KOPT-K1 (cell line): ENCODE measurements at regions not wholly inside any gene's neighbourhood (a gene's known extent, or its start where the extent isn't known, plus 50 kb on each side); places are given as distances from the start of the nearest gene placed in this dataset.

Experiments
- H3K27ac ChIP-seq: fragments of 200-600 bp; sonication (generic); 2 replicates; pipeline ENCODE4 v1.5.1; 2016; ENCODE audit warnings: antibody characterized with exemption, mild to moderate bottlenecking, low read depth, low read length; ENCODE audit not compliant: poor library complexity, severe bottlenecking
- H3K36me3 ChIP-seq: fragments of 200-600 bp; sonication (generic); 2 replicates; pipeline ENCODE4 v1.5.1; 2017; ENCODE audit warnings: antibody characterized with exemption, mild to moderate bottlenecking, low read length, moderate library complexity; ENCODE audit not compliant: insufficient read depth
- H3K9me3 ChIP-seq: fragments of 200-600 bp; sonication (generic); 2 replicates; pipeline ENCODE4 v1.5.1; 2017; ENCODE audit warnings: antibody characterized with exemption, low read length, mild to moderate bottlenecking; ENCODE audit not compliant: insufficient read depth, poor library complexity, severe bottlenecking

DNA sequence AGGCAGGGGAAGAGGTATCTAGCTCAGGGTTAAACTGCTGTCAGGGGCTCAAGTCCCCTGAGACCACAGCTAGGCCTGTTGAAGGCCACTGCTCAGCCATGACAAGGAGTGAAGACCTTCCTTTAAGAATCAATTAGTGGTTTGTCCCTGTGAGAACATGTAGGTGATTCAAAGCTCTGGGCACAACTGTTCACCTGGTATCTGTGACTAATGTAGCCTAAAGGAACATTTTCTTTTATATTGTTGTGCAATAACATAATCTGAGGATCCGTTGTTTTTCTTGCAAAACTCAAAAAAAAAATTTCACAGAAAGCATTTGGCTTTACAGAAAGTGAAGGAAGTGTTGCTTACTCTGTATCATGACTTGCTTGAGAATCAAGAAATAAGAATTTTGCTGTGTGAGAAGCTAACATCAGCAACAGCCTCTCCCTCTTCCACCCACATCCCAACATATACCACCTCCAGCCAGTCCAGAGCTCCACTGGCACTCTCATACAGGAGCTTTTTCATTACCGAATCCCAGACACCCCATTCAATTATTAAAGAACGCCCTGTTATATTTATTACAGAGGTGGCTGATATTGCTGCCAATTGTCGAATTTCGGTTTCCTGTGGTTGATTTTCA lies 807.0 kb downstream of the TLE4 start:
- no peak overlapping the region for H3K27ac ChIP-seq
- no peaks in the 10 kb centered on the region for H3K9me3 ChIP-seq
- H3K36me3 ChIP-seq, result no peaks in the 10 kb centered on the region

GRCh38 chr9:80376180-80376579 lies 804.4 kb downstream of the TLE4 start:
- H3K27ac ChIP-seq, result no peak overlapping the region
- H3K9me3 ChIP-seq, result no peaks in the 10 kb centered on the region
- no peaks in the 10 kb centered on the region for H3K36me3 ChIP-seq

DNA sequence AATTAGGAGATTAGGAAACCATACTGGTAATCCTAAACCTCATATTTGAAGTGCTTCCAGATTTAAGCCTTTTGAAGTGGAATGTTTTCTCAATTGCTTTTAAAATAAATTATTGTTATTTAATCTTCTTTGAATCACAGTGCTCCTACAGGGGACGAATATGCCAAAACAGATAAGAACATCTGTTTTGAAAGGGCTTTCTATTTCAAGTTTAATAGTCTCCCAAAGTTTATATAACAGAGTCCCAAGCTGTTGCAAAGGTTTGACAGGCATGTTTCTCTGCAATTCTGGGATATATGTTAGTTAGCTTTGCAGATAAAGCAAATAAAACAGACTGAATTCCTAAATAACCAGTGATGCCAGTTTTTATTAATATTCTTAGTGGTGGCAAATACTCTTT lies 803.7 kb downstream of the TLE4 start:
- Histone ChIP-seq H3K36me3 (no peaks in the 10 kb centered on the region), H3K27ac (no peak overlapping the region), H3K9me3 (no peaks in the 10 kb centered on the region)

DNA sequence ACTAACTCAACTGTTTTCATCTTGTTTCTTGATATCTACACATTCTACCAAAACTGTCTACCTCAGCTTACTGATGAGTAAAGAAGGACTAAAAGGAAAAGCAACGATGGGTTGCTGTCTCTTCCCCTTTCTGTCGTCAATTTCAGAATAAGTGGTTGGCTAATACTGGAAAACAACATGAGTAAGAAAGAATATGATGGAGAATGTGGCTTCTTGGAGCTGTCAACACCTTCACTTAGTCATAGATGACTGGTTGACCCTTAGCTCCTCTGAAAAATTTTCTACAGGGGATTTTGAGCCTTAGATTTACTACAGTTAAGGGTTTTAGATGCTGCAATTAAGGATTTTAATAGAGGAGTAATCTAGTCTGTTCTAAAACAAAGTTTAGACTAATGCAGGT lies 797.9 kb downstream of the TLE4 start:
- H3K27ac ChIP-seq, result no peak overlapping the region
- H3K36me3 ChIP-seq, result no peaks in the 10 kb centered on the region
- no peaks in the 10 kb centered on the region for H3K9me3 ChIP-seq

- Histone ChIP-seq H3K9me3 (no peaks in the 10 kb centered on the region), H3K27ac (no peak overlapping the region)
These were observed 794.9 kb downstream of the TLE4 start for GRCh38 chr9:80366626-80367025.

DNA sequence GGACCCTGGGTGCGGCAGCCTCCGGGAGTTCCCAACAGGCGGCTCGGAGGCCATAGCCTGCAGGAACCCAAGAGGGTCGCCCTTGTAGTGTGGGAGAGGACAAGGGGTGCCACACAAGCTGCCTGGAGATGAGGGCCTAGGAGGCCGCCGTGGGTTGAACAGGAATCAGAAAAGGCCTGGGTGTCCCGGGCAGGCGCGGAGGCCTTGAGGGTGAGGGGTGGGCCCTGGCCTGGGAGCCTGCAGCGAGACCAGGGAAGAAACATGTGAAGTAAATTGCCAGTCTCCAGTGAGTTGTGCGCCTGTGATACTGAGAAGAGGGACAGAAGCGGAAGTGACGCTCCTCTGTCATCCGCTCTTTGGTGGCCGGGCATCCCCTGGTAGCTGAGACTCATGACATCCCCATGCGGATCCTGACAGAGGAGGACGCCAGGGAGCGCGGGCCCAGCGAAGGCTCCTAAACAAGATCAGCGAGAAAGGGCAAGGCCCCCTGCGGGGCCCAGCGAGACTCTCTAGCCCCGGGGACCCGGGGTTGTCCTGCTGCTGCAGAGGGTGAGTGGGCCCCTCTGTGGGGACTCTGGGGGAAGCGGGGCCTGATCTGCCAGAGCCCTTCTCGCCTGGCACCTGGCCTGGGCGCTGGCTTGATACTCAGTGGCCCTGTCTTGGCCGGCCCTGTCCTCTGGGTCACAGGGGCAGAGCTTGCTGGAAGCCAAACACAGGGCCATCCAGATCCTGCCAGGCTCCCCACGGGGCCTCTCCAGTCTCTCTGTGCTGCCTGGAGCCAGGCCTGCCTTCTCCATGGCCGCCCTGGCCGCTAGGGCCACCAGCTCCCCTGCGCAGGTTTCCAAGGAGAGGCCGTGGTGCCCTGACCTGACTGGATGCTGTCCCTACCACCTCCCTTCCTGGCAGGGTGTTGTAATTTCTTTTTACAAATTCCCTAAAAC lies 788.4 kb downstream of the TLE4 start:
- no peaks in the 10 kb centered on the region for H3K9me3 ChIP-seq
- H3K36me3 ChIP-seq, result no peaks in the 10 kb centered on the region
- no peak overlapping the region for H3K27ac ChIP-seq

More at GRCh38 chr9:80366626-80367025, 794.9 kb downstream of the TLE4 start:
- H3K36me3 ChIP-seq, result no peaks in the 10 kb centered on the region

- Histone ChIP-seq H3K36me3 (no peaks in the 10 kb centered on the region), H3K27ac (no peak overlapping the region), H3K9me3 (no peaks in the 10 kb centered on the region)
These were observed 787.5 kb downstream of the TLE4 start for GRCh38 chr9:80359291-80359690.

DNA sequence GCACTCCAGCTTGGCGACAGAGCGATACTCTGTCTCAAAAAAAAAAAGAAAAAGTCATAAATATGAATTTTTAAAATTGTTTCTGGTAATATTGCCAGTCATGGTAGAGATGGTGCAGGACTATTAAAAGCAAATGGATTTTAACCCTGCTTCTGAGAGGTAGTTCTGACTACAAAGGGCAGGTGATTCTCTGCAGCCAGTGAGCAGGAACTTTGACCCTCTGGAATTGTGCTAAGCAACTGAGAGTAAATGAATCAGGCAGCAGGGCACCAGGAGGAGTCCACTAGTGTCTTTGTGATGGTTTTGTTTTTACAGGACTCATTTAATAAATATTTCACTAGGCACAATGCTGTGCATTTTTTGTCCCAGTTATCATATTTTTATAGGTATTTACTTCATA lies 781.2 kb downstream of the TLE4 start:
- Histone ChIP-seq H3K36me3 (no peaks in the 10 kb centered on the region), H3K9me3 (no peaks in the 10 kb centered on the region), H3K27ac (no peak overlapping the region)

DNA sequence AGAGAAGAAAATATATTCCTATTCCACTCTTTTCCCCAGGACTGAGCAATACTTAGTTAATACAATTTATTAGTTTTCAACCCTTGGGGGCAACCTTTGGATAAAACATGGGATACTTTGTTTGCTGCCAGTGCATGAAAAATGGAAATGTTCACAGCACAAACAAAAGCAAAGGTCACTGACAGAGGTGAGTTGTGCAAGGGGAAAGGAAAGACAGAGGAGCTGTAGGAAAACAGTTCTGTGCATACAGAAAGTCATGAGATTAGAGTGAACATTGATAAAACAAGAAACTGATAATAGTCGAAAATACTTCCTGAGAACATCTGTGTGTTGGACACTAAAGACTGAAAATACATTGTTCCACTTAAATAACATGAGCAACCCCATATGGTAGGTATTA lies 779.8 kb downstream of the TLE4 start:
- Histone ChIP-seq H3K36me3 (no peaks in the 10 kb centered on the region), H3K27ac (no peak overlapping the region), H3K9me3 (no peaks in the 10 kb centered on the region)

- H3K36me3 ChIP-seq, result no peaks in the 10 kb centered on the region
- no peaks in the 10 kb centered on the region for H3K9me3 ChIP-seq
- no peak overlapping the region for H3K27ac ChIP-seq
These were observed 754.3 kb downstream of the TLE4 start for GRCh38 chr9:80326105-80326504.

GRCh38 chr9:80320916-80321315 lies 749.2 kb downstream of the TLE4 start:
- Histone ChIP-seq H3K27ac (no peak overlapping the region), H3K36me3 (no peaks in the 10 kb centered on the region), H3K9me3 (no peaks in the 10 kb centered on the region)

GRCh38 chr9:80320480-80320879 lies 748.7 kb downstream of the TLE4 start:
- Histone ChIP-seq H3K9me3 (no peaks in the 10 kb centered on the region), H3K27ac (no peak overlapping the region), H3K36me3 (no peaks in the 10 kb centered on the region)

GRCh38 chr9:80305136-80305535 lies 733.4 kb downstream of the TLE4 start:
- Histone ChIP-seq H3K36me3 (no peaks in the 10 kb centered on the region), H3K9me3 (no peaks in the 10 kb centered on the region), H3K27ac (no peak overlapping the region)

DNA sequence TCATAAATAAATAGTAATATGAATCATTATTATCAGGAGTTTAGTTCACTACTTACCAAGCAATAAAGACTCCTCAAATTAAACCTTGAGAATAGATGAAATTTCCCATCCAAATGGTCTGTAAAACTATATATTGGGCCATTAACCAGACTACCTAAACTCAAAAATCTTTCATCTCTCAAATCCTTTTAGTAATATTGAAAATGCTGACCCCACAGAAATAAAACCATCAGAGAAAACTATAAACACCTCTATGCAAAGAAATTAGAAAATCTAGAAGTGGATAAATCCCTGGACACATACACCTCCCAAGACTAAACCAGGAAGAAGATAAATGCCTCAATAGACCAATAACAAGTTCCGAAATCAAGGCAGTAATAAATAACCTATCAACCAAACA lies 723.2 kb downstream of the TLE4 start:
- Histone ChIP-seq H3K27ac (no peak overlapping the region), H3K9me3 (no peaks in the 10 kb centered on the region), H3K36me3 (no peaks in the 10 kb centered on the region)

DNA sequence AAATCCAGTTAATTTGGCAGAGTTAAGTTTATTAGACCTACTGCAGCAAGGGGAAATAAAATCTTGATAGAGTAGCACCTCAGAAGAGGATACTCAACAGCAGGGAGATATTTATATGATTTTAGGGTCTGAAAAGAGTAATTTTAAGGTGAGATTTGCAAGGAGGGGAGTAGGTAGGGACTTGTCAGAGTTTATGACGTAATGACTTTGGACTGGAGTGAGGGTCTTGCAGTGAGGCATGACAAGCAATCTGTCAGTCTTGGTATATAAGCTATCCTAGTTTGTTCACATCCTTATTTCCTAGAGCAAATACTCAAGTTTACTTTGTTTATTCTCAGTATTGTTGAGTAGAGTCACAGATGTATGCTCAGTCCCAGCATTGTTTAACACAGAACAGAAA lies 722.6 kb downstream of the TLE4 start:
- Histone ChIP-seq H3K27ac (no peak overlapping the region), H3K36me3 (no peaks in the 10 kb centered on the region), H3K9me3 (no peaks in the 10 kb centered on the region)

DNA sequence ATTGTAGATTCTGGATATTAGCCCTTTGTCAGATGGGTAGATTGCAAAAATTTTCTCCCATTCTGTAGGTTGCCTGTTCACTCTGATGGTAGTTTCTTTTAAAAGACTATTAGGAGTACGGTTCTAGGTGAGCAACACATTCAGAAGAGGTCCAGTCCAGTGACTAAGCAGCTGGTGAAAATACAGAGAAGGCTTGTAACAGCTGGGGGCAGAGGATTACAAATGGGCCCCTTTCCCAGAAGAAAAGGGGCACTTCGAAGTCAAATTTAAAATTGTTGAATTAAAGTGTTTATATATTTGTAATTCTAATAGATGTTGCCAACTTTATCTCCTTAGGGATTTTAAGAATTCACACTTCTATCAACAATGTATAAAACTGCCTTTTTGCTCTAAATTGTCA lies 720.5 kb downstream of the TLE4 start:
- Histone ChIP-seq H3K27ac (no peak overlapping the region), H3K36me3 (no peaks in the 10 kb centered on the region), H3K9me3 (no peaks in the 10 kb centered on the region)
